ENCODE measurements at regions not wholly inside any gene's neighbourhood (a gene's known extent, or its start where the extent isn't known, plus 50 kb on each side); places are given as distances from the start of the nearest gene placed in this dataset.

GRCh38 chr9:126158588-126159429 is 167.8 kb upstream of the MVB12B start:
- Histone ChIP-seq H2AFZ (no peak overlapping the region), H3K27ac (no peak overlapping the region), H3K4me1 (no peaks in the 10 kb centered on the region), H3K4me3 (ENCODE audit: low read depth, low read length) (no peak overlapping the region), H3K79me2 (no peaks in the 10 kb centered on the region), H3K9me3 (ENCODE audit: control insufficient read depth, low read length) (no peaks in the 10 kb centered on the region), H3K4me2 (ENCODE audit: low read length) (no peak overlapping the region), H3K9ac (no peak overlapping the region), H3K27me3 (ENCODE audit: control insufficient read depth, insufficient read depth, low read length) (no peaks in the 10 kb centered on the region), H3K36me3 (ENCODE audit: control insufficient read depth, insufficient read depth, low read length) (no peaks in the 10 kb centered on the region)
- TF ChIP-seq CTCF (IDR thresholded peaks at IDR 0.05) = no peak

- Histone ChIP-seq H3K4me3 (ENCODE audit: low read depth, low read length) (no peak overlapping the region), H3K9ac (no peak overlapping the region), H3K36me3 (ENCODE audit: control insufficient read depth, insufficient read depth, low read length) (no peaks in the 10 kb centered on the region), H2AFZ (no peak overlapping the region), H3K4me2 (ENCODE audit: low read length) (no peak overlapping the region), H3K9me3 (ENCODE audit: control insufficient read depth, low read length) (no peaks in the 10 kb centered on the region), H3K27ac (no peak overlapping the region), H3K79me2 (no peaks in the 10 kb centered on the region), H3K4me1 (no peaks in the 10 kb centered on the region), H3K27me3 (ENCODE audit: control insufficient read depth, insufficient read depth, low read length) (no peaks in the 10 kb centered on the region)
- no peak for TF ChIP-seq CTCF (IDR thresholded peaks at IDR 0.05)
Measured at GRCh38 chr9:126159430-126160060, 167.1 kb upstream of the MVB12B start.

GRCh38 chr9:126160067-126160853 is 166.4 kb upstream of the MVB12B start:
- Histone ChIP-seq H3K4me3 (ENCODE audit: low read depth, low read length) (no peak overlapping the region), H3K27ac (no peak overlapping the region), H3K4me1 (no peaks in the 10 kb centered on the region), H3K9ac (no peak overlapping the region), H3K9me3 (ENCODE audit: control insufficient read depth, low read length) (no peaks in the 10 kb centered on the region), H3K79me2 (no peaks in the 10 kb centered on the region), H3K36me3 (ENCODE audit: control insufficient read depth, insufficient read depth, low read length) (no peaks in the 10 kb centered on the region), H2AFZ (no peak overlapping the region), H3K27me3 (ENCODE audit: control insufficient read depth, insufficient read depth, low read length) (no peaks in the 10 kb centered on the region), H3K4me2 (ENCODE audit: low read length) (no peak overlapping the region)
- TF ChIP-seq CTCF (IDR thresholded peaks at IDR 0.05) = no peak

- no peak overlapping the region for H3K4me3 ChIP-seq (ENCODE audit: low read depth, low read length)
- no peaks in the 10 kb centered on the region for H3K9me3 ChIP-seq (ENCODE audit: control insufficient read depth, low read length)
- no peaks in the 10 kb centered on the region for H3K79me2 ChIP-seq
Measured at GRCh38 chr9:126160854-126161329, 165.7 kb upstream of the MVB12B start.

More at GRCh38 chr9:126160854-126161329, 165.7 kb upstream of the MVB12B start:
- Histone ChIP-seq H2AFZ (no peak overlapping the region), H3K4me2 (ENCODE audit: low read length) (no peak overlapping the region), H3K27ac (no peak overlapping the region), H3K36me3 (ENCODE audit: control insufficient read depth, insufficient read depth, low read length) (no peaks in the 10 kb centered on the region), H3K4me1 (no peaks in the 10 kb centered on the region), H3K9ac (no peak overlapping the region), H3K27me3 (ENCODE audit: control insufficient read depth, insufficient read depth, low read length) (no peaks in the 10 kb centered on the region)
- TF ChIP-seq CTCF (IDR thresholded peaks at IDR 0.05) = no peak
